Renal cortical epithelial cell (primary cell): ENCODE measurements at regions not wholly inside any gene's neighbourhood (a gene's known extent, or its start where the extent isn't known, plus 50 kb on each side); places are given as distances from the start of the nearest gene placed in this dataset.

Source experiments
- DNase-seq: peaks from one replicate; pipeline ENCODE4 v3.0.0-alpha.2; 2011; ENCODE audit warnings: low read depth

GRCh38 chr15:35727627-35728026 lies 181.7 kb upstream of the DPH6 start:
- no peak for DNase-seq

- DNase-seq: peak; percentile 65
These were observed 182.4 kb upstream of the DPH6 start for GRCh38 chr15:35728219-35728940.

GRCh38 chr15:35736150-35736549 lies 190.2 kb upstream of the DPH6 start:
- no peak for DNase-seq

- peak; percentile 10 for DNase-seq
These were observed 191.5 kb upstream of the DPH6 start for GRCh38 chr15:35737441-35737840.

- DNase-seq: peak; percentile 68
These were observed 192.4 kb upstream of the DPH6 start for GRCh38 chr15:35738370-35738769.

GRCh38 chr15:35740761-35741160 lies 194.8 kb upstream of the DPH6 start:
- no peak for DNase-seq

- no peak for DNase-seq
These were observed 195.4 kb upstream of the DPH6 start for GRCh38 chr15:35741395-35741794.

GRCh38 chr15:35741881-35742280 lies 195.9 kb upstream of the DPH6 start:
- DNase-seq: no peak

GRCh38 chr15:35743321-35743720 lies 197.4 kb upstream of the DPH6 start:
- DNase-seq: no peak

GRCh38 chr15:35746121-35746520 lies 200.2 kb upstream of the DPH6 start:
- DNase-seq: peak; percentile 41

GRCh38 chr15:35748105-35748504 lies 202.1 kb upstream of the DPH6 start:
- DNase-seq: no peak

- DNase-seq: no peak
These were observed 204.1 kb upstream of the DPH6 start for GRCh38 chr15:35750051-35750450.

GRCh38 chr15:35751413-35752133 lies 205.6 kb upstream of the DPH6 start:
- peak; percentile 65 for DNase-seq

GRCh38 chr15:35752134-35752466 lies 206.1 kb upstream of the DPH6 start:
- DNase-seq: no peak

GRCh38 chr15:35753486-35753885 lies 207.5 kb upstream of the DPH6 start:
- peak; percentile 49 for DNase-seq

GRCh38 chr15:35755237-35755802 lies 209.4 kb upstream of the DPH6 start:
- no peak for DNase-seq

- DNase-seq: no peak
These were observed 210.7 kb upstream of the DPH6 start for GRCh38 chr15:35756623-35757022.

- DNase-seq: no peak
These were observed 211.4 kb upstream of the DPH6 start for GRCh38 chr15:35757361-35757760.

GRCh38 chr15:35757765-35758164 lies 211.8 kb upstream of the DPH6 start:
- DNase-seq: no peak

- DNase-seq: no peak
These were observed 218.9 kb upstream of the DPH6 start for GRCh38 chr15:35764661-35765519.

- peak; percentile 30 for DNase-seq
These were observed 223.0 kb upstream of the DPH6 start for GRCh38 chr15:35768949-35769348.

GRCh38 chr15:35769656-35770055 lies 223.7 kb upstream of the DPH6 start:
- no peak for DNase-seq
